GM12878 (cell line): ENCODE measurements at regions not wholly inside any gene's neighbourhood (a gene's known extent, or its start where the extent isn't known, plus 50 kb on each side); places are given as distances from the start of the nearest gene placed in this dataset.

Experiments used
- ATAC-seq: fragments of 200-7000 bp; cut with Tn5 transposase; 3 replicates; pipeline ENCODE4 v1.9.1; 2020; ENCODE audit warnings: mild to moderate bottlenecking, moderate library complexity
- BruUV-seq: library from RNA; stranded (reverse); fragments of 400-500 nt; replicated peaks from 2 replicates; lab custom pipeline; 2021; lab: Mats Ljungman, UMichigan
- CTCF ChIA-PET: fragments of 300-600 bp; sonication (Branson Sonifier 250); formaldehyde crosslinking; extraction: SDS; loops from one replicate; lab custom pipeline; 2021; ENCODE audit warnings: inconsistent platforms; lab: Yijun Ruan, JAX
- POLR2A ChIA-PET: fragments of 350-600 bp; formaldehyde crosslinking; extraction: SDS; loops from one replicate; lab custom pipeline; 2021; ENCODE audit warnings: inconsistent platforms; lab: Charles Lee
- RAD21 ChIA-PET: fragments of 300-600 bp; sonication (Branson Sonifier 250); formaldehyde crosslinking; loops from one replicate; lab custom pipeline; 2023; ENCODE audit warnings: antibody characterized with exemption; ENCODE audit not compliant: unreplicated experiment; lab: Charles Lee
- SMC1A ChIA-PET: fragments of 300-600 bp; sonication (Branson Sonifier 250); formaldehyde crosslinking; loops from one replicate; lab custom pipeline; 2023; ENCODE audit not compliant: unreplicated experiment, uncharacterized antibody; lab: Charles Lee
- DNase-seq: peaks from one replicate; pipeline ENCODE4 v3.0.0-alpha.2; 2011; ENCODE audit warnings: low read depth, low spot score
- FAIRE-seq: peaks from 3 replicates; lab custom pipeline; 2011; peaks lifted over from hg19 to GRCh38; lab: Jason Lieb, UNC
- H2AFZ ChIP-seq: 2 replicates; pipeline ENCODE4 v1.6.0; 2011; ENCODE audit warnings: low read depth, low read length, control low read depth; ENCODE audit not compliant: control insufficient read depth
- H3K27ac ChIP-seq: 2 replicates; pipeline ENCODE4 v1.5.1; 2011; ENCODE audit warnings: control low read depth; ENCODE audit not compliant: control insufficient read depth, insufficient read depth
- H3K27me3 ChIP-seq, 2 experiments: replicated peaks in 1 of 2; 2 replicates each; pipeline versions ENCODE4 v1.6.0 to v1.6.1; 2011; ENCODE audit warnings: low read length in 1 of 2; ENCODE audit not compliant: control insufficient read depth in 2 of 2, insufficient read depth in 2 of 2
- H3K36me3 ChIP-seq, 2 experiments: 2 replicates each; pipeline ENCODE4 v1.5.1; 2011; ENCODE audit warnings: low read length in 1 of 2; ENCODE audit not compliant: control insufficient read depth in 2 of 2, insufficient read depth in 2 of 2
- H3K4me1 ChIP-seq: 2 replicates; pipeline ENCODE4 v1.6.1; 2011; ENCODE audit warnings: mild to moderate bottlenecking, low read length, moderate library complexity, mixed read lengths; ENCODE audit not compliant: control insufficient read depth, insufficient read depth
- H3K4me2 ChIP-seq: 2 replicates; pipeline ENCODE4 v1.6.0; 2011; ENCODE audit warnings: control low read depth; ENCODE audit not compliant: control insufficient read depth, insufficient read depth
- H3K4me3 ChIP-seq: fragments of 200-600 bp; sonication (generic); 2 replicates; pipeline ENCODE4 v1.5.1; 2016
- H3K79me2 ChIP-seq: 2 replicates; pipeline ENCODE4 v1.6.0; 2011; ENCODE audit warnings: low read length; ENCODE audit not compliant: control insufficient read depth, insufficient read depth
- H3K9ac ChIP-seq: 2 replicates; pipeline ENCODE4 v1.8.0; 2011; ENCODE audit warnings: low read length, control low read depth, mixed read lengths; ENCODE audit not compliant: control insufficient read depth, insufficient read depth
- H3K9me3 ChIP-seq: replicated peaks from 3 replicates; pipeline ENCODE4 v1.5.1; 2011; ENCODE audit warnings: mild to moderate bottlenecking, low read length; ENCODE audit not compliant: control insufficient read depth, insufficient read depth
- H4K20me1 ChIP-seq: 2 replicates; pipeline ENCODE4 v1.6.0; 2011; ENCODE audit not compliant: control insufficient read depth, insufficient read depth
- ATF2 ChIP-seq: IDR thresholded peaks from 2 replicates; pipeline ENCODE4 v1.6.1; 2012; ENCODE audit warnings: low read length, inconsistent platforms
- CEBPZ ChIP-seq: fragments of 150-350 bp; IDR thresholded peaks from 2 replicates; pipeline ENCODE4 v1.6.1; 2016; ENCODE audit warnings: low read depth, low read length
- E2F4 ChIP-seq: IDR thresholded peaks from 2 replicates; pipeline ENCODE4 v1.6.1; 2012; ENCODE audit warnings: low read depth, low read length, improper control_type of control experiment
- EP300 ChIP-seq, 2 experiments: fragments of 150-350 bp in 1 of 2; IDR thresholded peaks; 2 replicates each; pipeline ENCODE4 v1.6.1; 2011 to 2012; ENCODE audit warnings: low read depth in 2 of 2, low read length in 2 of 2, borderline replicate concordance in 1 of 2, improper control_type of control experiment in 1 of 2, inconsistent platforms in 1 of 2; ENCODE audit not compliant: control insufficient read depth in 1 of 2
- NFIC ChIP-seq: IDR thresholded peaks from 2 replicates; pipeline ENCODE4 v1.6.1; 2012; ENCODE audit warnings: low read depth, mild to moderate bottlenecking, inconsistent platforms, low read length, moderate library complexity
- NR2C1 ChIP-seq: fragments of 450-650 bp; IDR thresholded peaks from 2 replicates; pipeline ENCODE4 v1.6.1; 2017; ENCODE audit warnings: antibody characterized with exemption, mild to moderate bottlenecking, moderate library complexity
- PKNOX1 ChIP-seq: fragments of 450-650 bp; IDR thresholded peaks from 2 replicates; pipeline ENCODE4 v1.6.1; 2016; ENCODE audit warnings: mild to moderate bottlenecking
- ZBTB11 ChIP-seq: fragments of 450-650 bp; formaldehyde crosslinking; IDR thresholded peaks from 2 replicates; pipeline ENCODE4 v1.5.0; 2022; ENCODE audit warnings: mild to moderate bottlenecking, missing genetic modification characterization
- WGBS: methylation state at CpG from one replicate; pipeline ENCODE4 v1.1.6; 2016; ENCODE audit warnings: low lambda C conversion rate; ENCODE audit not compliant: insufficient replicate concordance, insufficient coverage; ENCODE audit errors: missing lambda C conversion rate; 5-methylcytosine and 5-hydroxymethylcytosine counted together
- in situ Hi-C: fragments of 300-500 bp; cut with MboI; formaldehyde crosslinking; loops from 9 replicates; pipeline ENCODE4 v1.14.3; 2018; ENCODE audit warnings: mixed read lengths
- intact Hi-C: fragments of 100-400 bp; cut with micrococcal nuclease; formaldehyde crosslinking; loops from one replicate; pipeline ENCODE4 v1.14.2; 2022; ENCODE audit not compliant: unreplicated experiment

- in situ Hi-C loops, result no loop called here
- Histone ChIP-seq H3K79me2 (no peaks in the 10 kb centered on the region), H2AFZ (no peak overlapping the region), H3K36me3 (no peaks in the 10 kb centered on the region), H4K20me1 (no peaks in the 10 kb centered on the region), H3K27me3 (no peaks in the 10 kb centered on the region; a peak in 1 of 4 replicates), H3K9ac (no peak overlapping the region), H3K9me3 (no peaks in the 10 kb centered on the region), H3K4me2 (no peak overlapping the region), H3K27ac (no peak overlapping the region), H3K4me1 (no peaks in the 10 kb centered on the region), H3K4me3 (no peak overlapping the region)
- ChIA-PET POLR2A (no interaction called here), CTCF (interaction anchor here (0.5 to 1.7 kb wide), 4 partner anchors 9 to 258 kb away, joined by 3 read pairs; no protein-coding TSS in a partner anchor), RAD21 (interaction anchor here (1.2 to 1.5 kb wide), 2 partner anchors 9 to 11 kb away, joined by 3 read pairs; no protein-coding TSS in a partner anchor), SMC1A (interaction anchor here (0.9 to 1.3 kb wide), 8 partner anchors 10 to 268 kb away, joined by 3 to 5 read pairs (median 3); no protein-coding TSS in a partner anchor)
- 16% methylated on average over 2 of the region's 2 CpGs for WGBS
- no peak for FAIRE-seq
- no peak for DNase-seq
- BruUV-seq, result no TSS peak
- intact Hi-C loops, result no loop called here
- ATAC-seq, result no peak
- TF ChIP-seq EP300 (IDR thresholded peaks at IDR 0.05; ENCODE audit: borderline replicate concordance in 1 of 2, control insufficient read depth in 1 of 2, low read depth in 2 of 2, low read length in 2 of 2) (no peak), E2F4 (no peak), NFIC (no peak), ZBTB11 (CRISPR knock-in tag) (no peak), NR2C1 (no peak), ATF2 (no peak), CEBPZ (no peak), PKNOX1 (no peak)
Measured at GRCh38 chr2:7971248-7971647, 710.6 kb upstream of the ID2 start.
